NB4 (cell line): ENCODE measurements at regions not wholly inside any gene's neighbourhood (a gene's known extent, or its start where the extent isn't known, plus 50 kb on each side); places are given as distances from the start of the nearest gene placed in this dataset.

Experiments used
- DNase-seq: peaks from one replicate; pipeline ENCODE4 v3.0.0; 2010; ENCODE audit warnings: low read depth
- H3K4me3 ChIP-seq: one replicate; pipeline ENCODE4 v1.5.1; 2011; ENCODE audit warnings: mild to moderate bottlenecking, low read depth, low read length, moderate library complexity
- CTCF ChIP-seq: IDR thresholded peaks from one replicate; pipeline ENCODE4 v1.5.1; 2012; ENCODE audit warnings: low read depth, low read length
- MYC ChIP-seq: IDR thresholded peaks from 2 replicates; pipeline ENCODE4 v1.6.1; 2011; ENCODE audit warnings: low read depth, low read length
- POLR2A ChIP-seq: IDR thresholded peaks from 2 replicates; pipeline ENCODE4 v1.6.1; 2011; ENCODE audit warnings: mild to moderate bottlenecking; ENCODE audit not compliant: insufficient read length; ENCODE audit errors: extremely low read depth
- TF ChIP-seq, protein P1 (sequence below): IDR thresholded peaks from 2 replicates; pipeline ENCODE4 v1.6.1; 2011; ENCODE audit warnings: low read depth, low read length

DNA sequence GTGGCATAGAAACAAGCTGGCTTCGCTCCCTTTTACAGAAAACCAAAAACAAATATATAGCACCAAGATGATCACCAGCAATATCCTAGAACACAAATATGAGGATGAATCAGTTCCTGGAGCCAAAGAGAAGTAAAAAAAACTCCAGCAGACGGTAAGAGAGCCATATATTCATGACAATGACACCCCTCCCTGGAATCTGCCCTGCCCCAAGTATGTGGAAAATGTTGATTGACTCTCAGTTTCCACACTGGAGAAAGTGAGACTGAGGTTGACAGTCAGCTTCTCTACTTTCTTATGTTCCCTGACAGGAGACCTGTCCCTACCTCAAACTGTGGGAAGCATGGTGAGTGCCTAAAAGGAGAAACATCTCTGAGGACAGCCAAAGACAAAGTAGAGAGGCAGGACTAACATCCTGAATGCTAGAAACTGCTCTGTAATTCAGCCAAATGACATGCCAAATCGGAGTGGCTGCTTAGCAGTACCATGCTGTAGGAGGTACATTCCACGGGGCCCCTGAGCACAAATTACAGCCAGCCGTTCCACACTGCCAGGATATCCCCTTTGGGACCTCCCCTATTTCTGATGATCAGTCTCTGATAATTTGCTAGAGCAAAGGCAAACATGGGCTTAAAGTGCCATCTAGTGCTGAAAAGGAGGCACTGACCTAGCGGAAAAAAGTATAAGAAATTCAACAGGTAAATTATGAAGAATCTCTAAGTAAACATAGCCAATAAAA, 424.0 kb upstream of the RGMB start:
- peak; percentile 35 for DNase-seq
- TF ChIP-seq CTCF (peak; percentile 43), POLR2A (no peak)
- TF ChIP-seq, protein P1, sequence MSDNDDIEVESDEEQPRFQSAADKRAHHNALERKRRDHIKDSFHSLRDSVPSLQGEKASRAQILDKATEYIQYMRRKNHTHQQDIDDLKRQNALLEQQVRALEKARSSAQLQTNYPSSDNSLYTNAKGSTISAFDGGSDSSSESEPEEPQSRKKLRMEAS = no peak
- no peak overlapping the region for H3K4me3 ChIP-seq

GRCh38 chr5:98349990-98350365, 423.5 kb upstream of the RGMB start:
- no peak for DNase-seq
- TF ChIP-seq, protein P1 = no peak
- no peak for TF ChIP-seq MYC
- H3K4me3 ChIP-seq = no peak overlapping the region

DNA sequence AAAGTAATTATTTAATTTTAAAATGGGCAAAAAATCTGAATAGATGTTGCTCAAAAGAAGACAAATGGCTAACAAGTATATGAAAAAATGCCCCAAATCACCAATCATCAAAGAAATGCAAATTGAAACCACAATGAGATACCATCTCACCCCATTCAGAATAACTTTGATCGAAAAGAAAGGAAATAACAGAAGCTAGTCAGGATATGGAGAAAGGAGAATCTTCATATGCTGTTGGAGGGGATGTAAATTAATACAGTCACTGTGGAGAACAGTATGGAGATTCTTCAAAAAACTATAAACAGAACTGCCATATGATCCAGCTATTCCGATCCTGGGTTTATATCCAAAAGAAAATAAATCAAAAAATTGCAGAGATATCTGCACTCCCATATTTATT, 418.5 kb upstream of the RGMB start:
- no peak overlapping the region for H3K4me3 ChIP-seq
- TF ChIP-seq CTCF = no peak
- TF ChIP-seq MYC = no peak
- no peak for DNase-seq

- no peak overlapping the region for H3K4me3 ChIP-seq
- TF ChIP-seq POLR2A = no peak
- no peak for DNase-seq
These were observed 412.9 kb upstream of the RGMB start for GRCh38 chr5:98360548-98360947.

- TF ChIP-seq, protein P1 = no peak
- TF ChIP-seq CTCF = no peak
- TF ChIP-seq MYC = no peak
- TF ChIP-seq POLR2A = no peak
- no peak for DNase-seq
- no peak overlapping the region for H3K4me3 ChIP-seq
These were observed 410.3 kb upstream of the RGMB start for GRCh38 chr5:98363157-98363556.

- no peak for TF ChIP-seq MYC
- TF ChIP-seq CTCF = no peak
- TF ChIP-seq, protein P1 = no peak
- TF ChIP-seq POLR2A = no peak
These were observed 408.9 kb upstream of the RGMB start for GRCh38 chr5:98364549-98364948.

DNA sequence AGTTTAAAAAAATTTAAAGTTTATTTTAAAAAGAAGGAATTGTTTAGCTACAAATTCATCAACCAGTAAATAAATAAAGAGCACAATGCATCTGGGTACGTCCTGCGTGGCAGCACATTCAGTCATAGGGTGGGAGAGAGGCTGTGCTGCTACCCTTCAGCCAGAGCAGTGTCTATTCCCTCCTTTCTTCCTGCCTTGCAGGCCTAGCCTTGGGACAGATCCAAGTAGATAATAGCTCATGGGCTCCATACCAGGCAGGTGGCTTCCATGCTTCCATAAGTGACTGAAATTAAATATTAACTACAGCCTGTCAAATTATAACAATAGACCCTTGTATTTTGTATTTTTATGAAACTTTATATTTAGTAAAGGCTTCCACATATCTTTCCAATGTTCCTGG, 408.3 kb upstream of the RGMB start:
- no peak for DNase-seq
- H3K4me3 ChIP-seq = no peak overlapping the region
- TF ChIP-seq CTCF (no peak), POLR2A (no peak), MYC (no peak)
- TF ChIP-seq, protein P1 = no peak

More at GRCh38 chr5:98364549-98364948, 408.9 kb upstream of the RGMB start:
- H3K4me3 ChIP-seq = no peak overlapping the region
- no peak for DNase-seq
